H9 (cell line): ENCODE measurements at regions not wholly inside any gene's neighbourhood (a gene's known extent, or its start where the extent isn't known, plus 50 kb on each side); places are given as distances from the start of the nearest gene placed in this dataset.

Source experiments
- DNase-seq: peaks from one replicate; pipeline ENCODE4 v3.0.0-alpha.2; 2017
- H2AFZ ChIP-seq: one replicate; pipeline ENCODE4 v1.6.1; 2013; ENCODE audit warnings: mild to moderate bottlenecking, low read length, control low read depth, moderate library complexity
- H2AK5ac ChIP-seq: 2 replicates; pipeline ENCODE4 v1.6.1; 2013; ENCODE audit warnings: low read length, control low read depth, mixed read lengths; ENCODE audit not compliant: insufficient read length
- H2BK120ac ChIP-seq: one replicate; pipeline ENCODE4 v1.6.1; 2013; ENCODE audit warnings: low read depth, mild to moderate bottlenecking, low read length, control low read depth, inconsistent platforms; ENCODE audit not compliant: poor library complexity, severe bottlenecking
- H2BK12ac ChIP-seq: 2 replicates; pipeline ENCODE4 v1.6.1; 2013; ENCODE audit warnings: low read length, control low read depth, mixed read lengths, low read depth; ENCODE audit not compliant: insufficient read length
- H2BK15ac ChIP-seq: 2 replicates; pipeline ENCODE4 v1.6.1; 2013; ENCODE audit warnings: low read depth, low read length, control low read depth
- H2BK20ac ChIP-seq: one replicate; pipeline ENCODE4 v1.6.1; 2013; ENCODE audit warnings: low read depth, mild to moderate bottlenecking, low read length, control low read depth, inconsistent platforms; ENCODE audit not compliant: poor library complexity, severe bottlenecking
- H2BK5ac ChIP-seq: 2 replicates; pipeline ENCODE4 v1.6.1; 2013; ENCODE audit warnings: low read length, control low read depth, mixed read lengths; ENCODE audit not compliant: insufficient read length
- H3K14ac ChIP-seq: 2 replicates; pipeline ENCODE4 v1.6.1; 2013; ENCODE audit warnings: low read length, control low read depth; ENCODE audit not compliant: insufficient read depth
- H3K18ac ChIP-seq: 2 replicates; pipeline ENCODE4 v1.6.1; 2013; ENCODE audit warnings: low read depth, mild to moderate bottlenecking, mixed read lengths, low read length, control low read depth; ENCODE audit not compliant: insufficient read length
- H3K23ac ChIP-seq: 2 replicates; pipeline ENCODE4 v1.6.1; 2013; ENCODE audit warnings: low read length, control low read depth, mixed read lengths, low read depth; ENCODE audit not compliant: insufficient read length
- H3K23me2 ChIP-seq: 2 replicates; pipeline ENCODE4 v1.6.1; 2013; ENCODE audit warnings: low read depth, mild to moderate bottlenecking, mixed read lengths, low read length, control low read depth; ENCODE audit not compliant: insufficient read length, poor library complexity, severe bottlenecking
- H3K27ac ChIP-seq: 2 replicates; pipeline ENCODE4 v1.5.1; 2013; ENCODE audit warnings: low read length, control low read depth, mixed read lengths, low read depth; ENCODE audit not compliant: insufficient read length
- H3K27me3 ChIP-seq: 2 replicates; pipeline ENCODE4 v1.6.1; 2013; ENCODE audit warnings: low read length, control low read depth, inconsistent platforms; ENCODE audit not compliant: insufficient read depth
- H3K4ac ChIP-seq: 2 replicates; pipeline ENCODE4 v1.6.1; 2013; ENCODE audit warnings: low read depth, mild to moderate bottlenecking, control low read depth, inconsistent platforms, low read length, moderate library complexity
- H3K4me1 ChIP-seq: 2 replicates; pipeline ENCODE4 v1.6.1; 2013; ENCODE audit warnings: low read length, control low read depth, inconsistent platforms; ENCODE audit not compliant: insufficient read depth
- H3K4me2 ChIP-seq: 2 replicates; pipeline ENCODE4 v1.6.1; 2013; ENCODE audit warnings: low read length, control low read depth, mixed read lengths; ENCODE audit not compliant: insufficient read length, insufficient read depth
- H3K56ac ChIP-seq: 2 replicates; pipeline ENCODE4 v1.6.1; 2013; ENCODE audit warnings: low read depth, mild to moderate bottlenecking, mixed read lengths, low read length, control low read depth; ENCODE audit not compliant: insufficient read length
- H3K79me1 ChIP-seq: 2 replicates; pipeline ENCODE4 v1.6.1; 2013; ENCODE audit warnings: low read depth, mild to moderate bottlenecking, moderate library complexity, low read length, control low read depth, inconsistent platforms; ENCODE audit not compliant: insufficient read depth, poor library complexity, severe bottlenecking
- H3K79me2 ChIP-seq: 2 replicates; pipeline ENCODE4 v1.6.1; 2013; ENCODE audit warnings: low read length, control low read depth, inconsistent platforms; ENCODE audit not compliant: insufficient read depth
- H3K9ac ChIP-seq: 2 replicates; pipeline ENCODE4 v1.6.1; 2013; ENCODE audit warnings: low read length, control low read depth, mixed read lengths; ENCODE audit not compliant: insufficient read length; ENCODE audit errors: extremely low read depth
- H3K9me3 ChIP-seq: one replicate; pipeline ENCODE4 v1.6.1; 2013; ENCODE audit warnings: low read depth, low read length, inconsistent platforms; ENCODE audit not compliant: control insufficient read depth
- H3T11ph ChIP-seq: one replicate; pipeline ENCODE4 v1.6.1; 2013; ENCODE audit warnings: mild to moderate bottlenecking, low read length, control low read depth, inconsistent platforms
- H4K20me1 ChIP-seq: one replicate; pipeline ENCODE4 v1.6.1; 2013; ENCODE audit not compliant: control insufficient read depth, insufficient read length, insufficient read depth
- H4K5ac ChIP-seq: 2 replicates; pipeline ENCODE4 v1.6.1; 2013; ENCODE audit warnings: low read depth, mild to moderate bottlenecking, mixed read lengths, low read length, control low read depth; ENCODE audit not compliant: insufficient read length
- H4K8ac ChIP-seq: replicated peaks from 2 replicates; pipeline ENCODE4 v1.6.1; 2013; ENCODE audit warnings: low read length, control low read depth, mixed read lengths, low read depth; ENCODE audit not compliant: insufficient read length
- H4K91ac ChIP-seq: 2 replicates; pipeline ENCODE4 v1.6.1; 2013; ENCODE audit warnings: low read depth, mild to moderate bottlenecking, moderate library complexity, mixed read lengths, low read length, control low read depth; ENCODE audit not compliant: insufficient read length
- H3K27ac Mint-ChIP-seq, 3 experiments: 2 replicates in 2 of 3; 3 replicates in 1 of 3; pipeline ENCODE4 v1.8.0; 2020 to 2021; ENCODE audit warnings: mixed read lengths in 3 of 3, mild to moderate bottlenecking in 1 of 3, moderate library complexity in 1 of 3
- H3K27me3 Mint-ChIP-seq: 2 replicates; pipeline ENCODE4 v1.8.0; 2021; ENCODE audit warnings: low read depth, mild to moderate bottlenecking, moderate library complexity, mixed read lengths
- H3K36me3 Mint-ChIP-seq, 3 experiments: 2 replicates in 2 of 3; 3 replicates in 1 of 3; pipeline ENCODE4 v1.8.0; 2020 to 2021; ENCODE audit warnings: low read depth in 3 of 3, mixed read lengths in 3 of 3; ENCODE audit not compliant: insufficient read depth in 1 of 3
- H3K4me1 Mint-ChIP-seq, 2 experiments: 2 replicates each; pipeline ENCODE4 v1.8.0; 2020; ENCODE audit warnings: mixed read lengths in 2 of 2
- H3K4me3 Mint-ChIP-seq, 2 experiments: 2 replicates in 1 of 2; 3 replicates in 1 of 2; pipeline ENCODE4 v1.8.0; 2020 to 2021; ENCODE audit warnings: mild to moderate bottlenecking in 2 of 2, mixed read lengths in 2 of 2, moderate library complexity in 1 of 2
- H3K9me3 Mint-ChIP-seq, 2 experiments: 2 replicates in 1 of 2; 3 replicates in 1 of 2; pipeline ENCODE4 v1.8.0; 2020; ENCODE audit warnings: mild to moderate bottlenecking in 2 of 2, mixed read lengths in 2 of 2, moderate library complexity in 1 of 2
- CTCF ChIP-seq: fragments of 200-600 bp; sonication (generic); conservative IDR thresholded peaks from 3 replicates; pipeline ENCODE4 v1.8.0; 2021; ENCODE audit warnings: antibody characterized with exemption, mild to moderate bottlenecking
- WGBS: extraction: QIAGEN DNeasy Blood & Tissue Kit; methylation state at CpG from one replicate; pipeline ENCODE4 v1.1.7; 2013; ENCODE audit warnings: missing lambda C conversion rate, low lambda C conversion rate, mixed read lengths; ENCODE audit not compliant: insufficient read length; ENCODE audit errors: extremely low coverage; 5-methylcytosine and 5-hydroxymethylcytosine counted together

- Histone ChIP-seq H3K23ac (no peak overlapping the region), H4K8ac (no peak overlapping the region), H2BK5ac (no peak overlapping the region), H3K4ac (no peak overlapping the region), H3K4me1 (no peaks in the 10 kb centered on the region), H4K91ac (no peak overlapping the region), H3K79me1 (no peaks in the 10 kb centered on the region), H4K5ac (no peak overlapping the region), H3K56ac (no peak overlapping the region), H3K23me2 (no peaks in the 10 kb centered on the region), H3K79me2 (no peaks in the 10 kb centered on the region), H3K27ac (no peak overlapping the region), H3K14ac (no peak overlapping the region), H3K4me2 (no peak overlapping the region), H3K9ac (no peak overlapping the region), H2BK15ac (no peak overlapping the region), H2BK20ac (no peak overlapping the region), H2BK12ac (no peak overlapping the region), H3K27me3 (no peaks in the 10 kb centered on the region), H2AFZ (no peak overlapping the region), H3K9me3 (no peaks in the 10 kb centered on the region), H2BK120ac (no peak overlapping the region), H3K18ac (no peak overlapping the region), H4K20me1 (peaks cover 2% of the 10 kb centered on the region), H2AK5ac (no peak overlapping the region), H3T11ph (no peak overlapping the region)
- no peak overlapping the region for H3K4me3 Mint-ChIP-seq
- no peaks in the 10 kb centered on the region for H3K27me3 Mint-ChIP-seq
- H3K27ac Mint-ChIP-seq = no peak overlapping the region
- H3K9me3 Mint-ChIP-seq = peaks cover 3 to 4% of the 10 kb centered on the region in 2 experiments; a peak in 3 of 5 replicates
- peaks cover 5 to 8% of the 10 kb centered on the region in 2 experiments; a peak in 3 of 4 replicates for H3K4me1 Mint-ChIP-seq
- no peak for TF ChIP-seq CTCF
- DNase-seq = no peak
- no CpG with 5 or more reads among the region's 4 CpGs for whole genome bisulfite sequencing
- H3K36me3 Mint-ChIP-seq = peaks cover under 1 to 2% (median 2%) of the 10 kb centered on the region in 3 experiments; a peak in 6 of 7 replicates
Measured at GRCh38 chr4:123575291-123575690, 178.7 kb downstream of the SPRY1 start.
